HepG2 (cell line): ENCODE measurements at regions not wholly inside any gene's neighbourhood (a gene's known extent, or its start where the extent isn't known, plus 50 kb on each side); places are given as distances from the start of the nearest gene placed in this dataset.

Experiments
- ATAC-seq: fragments of 200-7000 bp; cut with Tn5 transposase; 3 replicates; pipeline ENCODE4 v1.9.1; 2020; ENCODE audit warnings: mild to moderate bottlenecking, moderate library complexity
- BruUV-seq: library from RNA; stranded (reverse); fragments of 400-500 nt; replicated peaks from 2 replicates; lab custom pipeline; 2021; lab: Mats Ljungman, UMichigan
- CTCF ChIA-PET: fragments of 300-600 bp; formaldehyde crosslinking; extraction: SDS; loops from one replicate; lab custom pipeline; 2021; ENCODE audit warnings: low total read pairs, inconsistent platforms, low intra/inter-chr PET ratio; lab: Yijun Ruan, JAX
- POLR2A ChIA-PET: fragments of 350-600 bp; sonication (Branson Sonifier 250); formaldehyde crosslinking; loops from one replicate; lab custom pipeline; 2020; ENCODE audit warnings: antibody characterized with exemption, inconsistent platforms; lab: Yijun Ruan, JAX
- DNase-seq: peaks from one replicate; pipeline ENCODE4 v3.0.0-alpha.2; 2015; ENCODE audit warnings: low spot score
- FAIRE-seq: peaks from 3 replicates; lab custom pipeline; 2011; peaks lifted over from hg19 to GRCh38; lab: Jason Lieb, UNC
- H2AFZ ChIP-seq: one replicate; pipeline ENCODE4 v1.6.1; 2011; ENCODE audit warnings: low read length, inconsistent platforms
- H3K27ac ChIP-seq: fragments of 300-600 bp; 3 replicates; pipeline ENCODE4 v1.8.0; 2011; ENCODE audit warnings: mixed run types, mild to moderate bottlenecking, mixed read lengths, low read length, inconsistent platforms; ENCODE audit not compliant: insufficient read depth; ENCODE audit errors: extremely low read length
- H3K27me3 ChIP-seq, 2 experiments: fragments of 200-600 bp in 1 of 2; 2 replicates in 1 of 2; 3 replicates in 1 of 2; pipeline versions ENCODE4 v1.6.0 to v1.8.0; 2011; ENCODE audit warnings: low read length in 2 of 2, mild to moderate bottlenecking in 2 of 2, moderate library complexity in 2 of 2, inconsistent platforms in 1 of 2; ENCODE audit not compliant: insufficient read depth in 2 of 2, control insufficient read depth in 1 of 2
- H3K36me3 ChIP-seq, 2 experiments: fragments of 200-600 bp in 1 of 2; replicated peaks in 1 of 2; 2 replicates in 1 of 2; 3 replicates in 1 of 2; pipeline versions ENCODE4 v1.5.1 to v1.8.0; 2011; ENCODE audit warnings: low read length in 2 of 2, inconsistent platforms in 1 of 2; ENCODE audit not compliant: insufficient read depth in 2 of 2, control insufficient read depth in 1 of 2
- H3K4me1 ChIP-seq: 2 replicates; pipeline ENCODE4 v1.5.1; 2012; ENCODE audit warnings: low read length, inconsistent platforms; ENCODE audit not compliant: insufficient read depth
- H3K4me2 ChIP-seq: 2 replicates; pipeline ENCODE4 v1.6.0; 2011; ENCODE audit warnings: low read depth, low read length, inconsistent platforms
- H3K4me3 ChIP-seq, 3 experiments: fragments of 200-600 bp in 1 of 3; sonication (generic), shearing (Covaris generic) in 1 of 3; replicated peaks in 1 of 3; 2 replicates each; pipeline ENCODE4 v1.5.1; 2011 to 2016; ENCODE audit warnings: low read length in 3 of 3, inconsistent platforms in 2 of 3, low read depth in 2 of 3, mild to moderate bottlenecking in 2 of 3, control low read depth in 1 of 3, mixed read lengths in 1 of 3; ENCODE audit not compliant: insufficient read depth in 1 of 3
- H3K79me2 ChIP-seq: one replicate; pipeline ENCODE4 v1.6.1; 2011; ENCODE audit warnings: low read length, inconsistent platforms; ENCODE audit not compliant: insufficient read depth
- H3K9ac ChIP-seq: 2 replicates; pipeline ENCODE4 v1.6.0; 2011; ENCODE audit warnings: mild to moderate bottlenecking, low read depth, low read length, inconsistent platforms; ENCODE audit not compliant: insufficient read depth
- H3K9me3 ChIP-seq: 2 replicates; pipeline ENCODE4 v1.5.1; 2012; ENCODE audit warnings: mild to moderate bottlenecking, low read length
- H4K20me1 ChIP-seq: 2 replicates; pipeline ENCODE4 v1.6.0; 2011; ENCODE audit warnings: inconsistent platforms, mild to moderate bottlenecking, low read length, moderate library complexity; ENCODE audit not compliant: insufficient read depth
- ONECUT2 ChIP-seq: sonication (generic); formaldehyde crosslinking; IDR thresholded peaks from 2 replicates; pipeline ENCODE4 v1.4.0; 2020; ENCODE audit warnings: missing genetic modification reagents
- SKI ChIP-seq: fragments of 450-650 bp; IDR thresholded peaks from one replicate; pipeline ENCODE4 v1.6.1; 2018; ENCODE audit warnings: mild to moderate bottlenecking; ENCODE audit not compliant: partially characterized antibody
- SRF ChIP-seq: IDR thresholded peaks from 2 replicates; pipeline ENCODE4 v1.6.1; 2011; ENCODE audit warnings: mild to moderate bottlenecking, low read depth, low read length, moderate library complexity
- TOPORS ChIP-seq: sonication (generic); formaldehyde crosslinking; IDR thresholded peaks from 2 replicates; pipeline ENCODE4 v1.8.0; 2023; ENCODE audit warnings: mild to moderate bottlenecking, missing genetic modification reagents
- ZNF367 ChIP-seq: sonication (generic); formaldehyde crosslinking; IDR thresholded peaks from 2 replicates; pipeline ENCODE4 v1.4.0; 2020; ENCODE audit warnings: missing genetic modification reagents, borderline replicate concordance
- ZNF468 ChIP-seq: sonication (generic); formaldehyde crosslinking; IDR thresholded peaks from 2 replicates; pipeline ENCODE4 v1.8.0; 2022; ENCODE audit warnings: mild to moderate bottlenecking, moderate library complexity, missing genetic modification reagents
- WGBS: methylation state at CpG from one replicate; pipeline ENCODE4 v1.1.6; 2017; ENCODE audit warnings: low lambda C conversion rate; 5-methylcytosine and 5-hydroxymethylcytosine counted together
- in situ Hi-C: cut with HindIII; loops from 2 replicates; pipeline ENCODE4 v1.10.0; 2017; ENCODE audit warnings: low pct_unique_long_range_greater_than_20kb; ENCODE audit not compliant: extremely low pct_ligation_motif_present
- intact Hi-C: fragments of 100-400 bp; cut with micrococcal nuclease; formaldehyde crosslinking; loops from one replicate; pipeline ENCODE4 v1.10.0; 2022; ENCODE audit not compliant: unreplicated experiment
- TF ChIP-seq, protein P1 (sequence below): conservative IDR thresholded peaks from 2 replicates; pipeline ENCODE4 v1.6.1; 2018; ENCODE audit warnings: missing genetic modification reagents

DNA sequence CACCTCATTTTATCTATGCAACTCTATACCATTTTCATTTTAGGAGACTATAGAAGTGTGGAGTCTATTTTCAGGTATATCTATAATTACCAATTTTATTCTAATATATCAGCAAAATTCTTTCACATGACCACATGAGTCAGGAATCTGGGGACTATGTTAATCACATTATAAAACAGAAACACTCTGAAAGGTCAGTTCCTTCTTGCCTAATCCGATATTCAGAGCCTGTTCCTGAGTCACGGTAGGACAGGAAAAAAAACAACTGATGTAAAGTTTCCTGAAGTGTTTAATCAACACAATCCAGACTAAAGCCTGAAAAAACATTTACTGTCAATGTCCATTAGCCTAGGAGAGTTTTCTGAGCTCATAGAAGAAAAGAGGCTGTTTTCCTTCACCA, 1902.3 kb downstream of the NCAM2 start:
- ATAC-seq (no peak), FAIRE-seq (no peak), DNase-seq (no peak)
- H3K27me3 ChIP-seq: no peaks in the 10 kb centered on the region
- BruUV-seq: no TSS peak
- H3K27ac ChIP-seq: no peak overlapping the region
- intact Hi-C loops (no loop called here), in situ Hi-C loops (no loop called here)
- no peak overlapping the region for H3K4me3 ChIP-seq
- no peaks in the 10 kb centered on the region for H3K4me1 ChIP-seq
- no peaks in the 10 kb centered on the region for H3K36me3 ChIP-seq
- no peaks in the 10 kb centered on the region for H4K20me1 ChIP-seq
- peaks cover 69% of the 10 kb centered on the region for H3K9me3 ChIP-seq
- 0% methylated on average over 2 of the region's 2 CpGs for WGBS
- no peak overlapping the region for H3K4me2 ChIP-seq
- no peaks in the 10 kb centered on the region for H3K79me2 ChIP-seq
- ChIA-PET CTCF (no interaction called here), POLR2A (no interaction called here)
- H2AFZ ChIP-seq: no peak overlapping the region
- TF ChIP-seq ONECUT2: no peak
- TF ChIP-seq SRF: no peak
- TF ChIP-seq, protein P1, sequence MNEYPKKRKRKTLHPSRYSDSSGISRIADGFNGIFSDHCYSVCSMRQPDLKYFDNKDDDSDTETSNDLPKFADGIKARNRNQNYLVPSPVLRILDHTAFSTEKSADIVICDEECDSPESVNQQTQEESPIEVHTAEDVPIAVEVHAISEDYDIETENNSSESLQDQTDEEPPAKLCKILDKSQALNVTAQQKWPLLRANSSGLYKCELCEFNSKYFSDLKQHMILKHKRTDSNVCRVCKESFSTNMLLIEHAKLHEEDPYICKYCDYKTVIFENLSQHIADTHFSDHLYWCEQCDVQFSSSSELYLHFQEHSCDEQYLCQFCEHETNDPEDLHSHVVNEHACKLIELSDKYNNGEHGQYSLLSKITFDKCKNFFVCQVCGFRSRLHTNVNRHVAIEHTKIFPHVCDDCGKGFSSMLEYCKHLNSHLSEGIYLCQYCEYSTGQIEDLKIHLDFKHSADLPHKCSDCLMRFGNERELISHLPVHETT (CRISPR knock-in tag): no peak
- H3K9ac ChIP-seq: no peak overlapping the region

DNA sequence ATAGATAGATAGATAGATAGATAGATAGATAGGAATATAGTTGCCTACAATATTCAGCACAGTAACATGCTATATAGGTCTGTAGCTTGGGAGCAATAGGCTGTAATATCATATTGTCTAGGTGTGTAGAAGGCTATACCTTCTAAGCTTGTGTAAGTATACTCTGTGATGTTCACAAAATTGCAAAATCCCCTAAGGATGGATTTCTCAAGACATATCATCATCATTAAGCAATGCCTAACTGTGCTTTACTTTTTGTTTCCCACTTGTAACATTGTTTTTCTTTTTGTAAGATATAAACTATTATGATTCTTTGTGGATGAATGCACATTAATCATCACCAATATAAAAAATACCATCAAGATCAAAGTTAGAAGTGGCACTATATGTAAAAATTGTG, 1905.6 kb downstream of the NCAM2 start:
- BruUV-seq: no TSS peak
- Histone ChIP-seq H3K27ac (no peak overlapping the region), H4K20me1 (no peaks in the 10 kb centered on the region), H3K4me3 (no peak overlapping the region), H3K27me3 (no peaks in the 10 kb centered on the region), H3K36me3 (no peaks in the 10 kb centered on the region), H3K79me2 (no peaks in the 10 kb centered on the region), H3K9me3 (peaks cover 74% of the 10 kb centered on the region), H3K4me2 (no peak overlapping the region), H2AFZ (no peak overlapping the region), H3K9ac (no peak overlapping the region), H3K4me1 (no peaks in the 10 kb centered on the region)
- POLR2A ChIA-PET: no interaction called here
- ATAC-seq (no peak), FAIRE-seq (no peak), DNase-seq (no peak)
- intact Hi-C loops: no loop called here
- in situ Hi-C loops: no loop called here
- CTCF ChIA-PET: no interaction called here
- TF ChIP-seq TOPORS (CRISPR knock-in tag): no peak
- no peak for TF ChIP-seq ZNF367 (CRISPR knock-in tag)
- no peak for TF ChIP-seq ZNF468 (CRISPR knock-in tag)
- TF ChIP-seq SKI: no peak
